D341Med (cell line): ENCODE measurements at regions not wholly inside any gene's neighbourhood (a gene's known extent, or its start where the extent isn't known, plus 50 kb on each side); places are given as distances from the start of the nearest gene placed in this dataset.

Experiments used
- DNase-seq: peaks from one replicate; pipeline ENCODE4 v3.0.0; 2012; ENCODE audit warnings: low spot score

DNA sequence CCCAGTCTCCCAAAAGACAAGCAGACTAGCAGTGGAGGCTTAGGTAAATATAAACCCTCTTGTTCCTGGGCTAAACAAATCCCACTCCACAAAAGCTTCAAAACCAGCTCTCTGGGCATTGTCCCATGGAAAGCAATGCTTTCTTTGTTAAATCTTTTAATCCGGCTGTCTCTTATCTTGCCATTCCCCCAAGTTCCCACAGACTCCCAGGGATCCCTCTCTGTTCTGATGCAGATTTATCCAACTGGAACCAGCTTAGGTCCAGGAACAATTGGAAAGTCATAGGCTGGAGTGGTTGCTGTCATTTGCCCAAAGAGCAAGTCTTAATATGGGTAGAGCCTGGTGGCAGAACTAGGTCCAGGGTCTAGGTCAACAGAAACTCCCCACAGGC lies 110.1 kb upstream of the ATP1A1 start:
- DNase-seq, result peak; percentile 43

DNA sequence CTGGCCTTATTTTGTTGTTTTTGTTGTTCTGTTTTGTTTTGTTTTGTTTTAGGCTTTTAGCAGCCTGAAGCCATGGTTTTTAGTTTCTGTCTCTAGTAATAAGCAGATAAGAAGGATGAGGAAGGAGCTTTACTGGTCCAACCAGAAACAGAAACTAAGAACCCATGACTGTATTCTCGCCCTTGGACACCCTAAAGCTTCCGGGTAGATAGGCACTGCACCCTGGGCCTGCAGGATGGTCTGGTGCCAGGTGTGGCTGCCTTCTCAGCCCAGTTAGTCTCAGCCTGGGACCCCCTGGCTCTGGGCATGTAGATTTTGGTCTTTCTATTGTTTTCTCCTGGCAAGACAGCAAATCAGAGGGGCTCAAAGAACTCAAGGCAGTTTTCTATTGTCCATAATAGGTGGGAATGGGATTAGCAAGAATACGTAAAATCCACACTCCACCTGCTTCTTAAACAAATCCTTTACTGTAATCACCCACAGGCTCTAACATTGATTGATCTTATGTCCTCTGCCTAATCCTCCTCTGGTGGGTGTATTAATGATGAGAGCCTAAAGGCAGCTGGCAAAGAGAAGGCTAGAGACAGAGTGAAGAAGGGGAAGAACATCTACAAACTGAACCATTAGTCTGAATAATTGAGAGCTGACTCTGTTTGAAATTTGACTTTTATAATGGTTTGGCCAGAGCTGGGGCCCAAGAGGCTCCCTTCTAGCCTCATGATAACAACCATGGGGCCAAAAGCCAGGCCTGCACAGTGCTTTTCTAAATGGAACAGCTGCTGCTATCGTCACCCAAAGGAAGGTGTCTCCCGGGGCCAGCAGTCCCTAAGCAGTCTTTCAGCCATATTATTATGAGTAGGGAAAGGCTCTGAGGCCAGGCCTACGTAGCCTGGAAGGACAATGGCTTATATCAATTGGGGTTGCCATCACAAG lies 106.8 kb upstream of the ATP1A1 start:
- peak; percentile 60 for DNase-seq

DNA sequence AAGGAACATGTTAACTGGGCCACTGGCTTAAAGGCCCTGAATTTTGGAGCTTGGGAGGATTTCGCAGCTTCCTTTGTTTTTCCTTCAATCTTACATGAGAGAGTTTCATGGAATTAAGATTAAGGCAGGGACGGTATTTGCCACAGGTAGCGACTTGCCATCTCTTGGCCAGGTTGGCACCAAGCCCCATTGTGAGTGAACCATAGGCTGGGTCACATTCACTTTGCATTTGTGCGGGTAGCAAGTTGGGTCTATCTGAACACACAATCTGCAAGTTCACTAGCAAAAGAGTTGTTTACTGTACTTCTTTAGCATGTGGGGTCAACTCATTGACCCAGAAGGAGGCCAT lies 106.2 kb upstream of the ATP1A1 start:
- no peak for DNase-seq

DNA sequence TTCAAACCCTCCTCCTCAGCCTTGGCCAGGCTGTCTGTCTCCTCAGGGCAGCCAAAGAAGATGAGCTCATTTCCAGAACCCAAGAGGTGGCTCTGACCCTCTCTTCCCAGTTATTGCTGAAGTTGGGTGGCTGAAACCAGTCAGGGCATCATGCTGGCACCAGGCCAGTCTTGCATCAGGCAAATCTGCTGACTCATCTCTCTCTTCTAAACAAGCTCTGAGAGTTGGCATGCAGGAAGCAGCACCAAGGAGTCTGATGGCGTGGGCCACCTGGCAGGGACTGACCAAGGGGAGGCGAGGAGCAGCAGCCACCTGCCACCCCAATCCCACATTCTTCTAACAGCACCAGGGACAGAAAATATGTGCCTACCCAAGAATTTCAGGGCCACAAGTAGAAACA lies 104.8 kb upstream of the ATP1A1 start:
- DNase-seq, result no peak

- DNase-seq, result no peak
Measured at GRCh38 chr1:116270316-116271057, 102.6 kb upstream of the ATP1A1 start.

DNA sequence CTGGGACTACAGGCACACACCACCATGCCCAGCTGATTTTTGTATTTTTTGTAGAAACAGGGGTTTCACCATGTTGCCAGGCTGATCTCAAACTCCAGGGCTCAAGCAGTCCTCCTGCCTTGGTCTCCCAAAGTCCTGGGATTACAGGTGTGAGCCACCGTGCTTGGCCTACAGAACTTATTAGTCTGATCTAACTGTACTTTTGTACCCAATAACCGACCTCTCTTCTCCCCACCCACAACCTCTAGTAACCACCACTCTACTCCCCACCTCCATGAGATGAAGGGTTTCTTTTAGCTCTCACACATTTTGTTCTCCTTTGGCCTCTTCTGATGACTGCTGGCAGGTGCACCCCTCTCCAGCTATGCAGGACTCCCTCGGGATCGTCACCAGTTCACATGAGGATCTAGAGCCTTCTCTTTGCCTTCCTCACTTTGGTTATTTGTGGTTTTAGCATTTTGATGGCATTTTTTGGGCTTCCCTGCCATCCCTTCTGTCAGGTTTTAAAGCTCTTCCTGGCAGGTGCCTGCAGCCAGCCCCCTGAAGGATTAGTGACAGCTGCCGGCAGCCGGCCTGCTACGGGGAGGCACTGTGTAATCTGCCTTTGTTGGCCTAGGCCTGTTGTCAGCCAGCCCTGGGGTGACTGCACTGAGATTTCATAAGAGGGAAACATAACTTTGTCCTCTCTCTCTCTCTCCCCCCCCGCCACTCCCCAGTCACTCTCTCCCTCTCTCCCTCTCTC lies 99.8 kb upstream of the ATP1A1 start:
- DNase-seq, result peak; percentile 85

DNA sequence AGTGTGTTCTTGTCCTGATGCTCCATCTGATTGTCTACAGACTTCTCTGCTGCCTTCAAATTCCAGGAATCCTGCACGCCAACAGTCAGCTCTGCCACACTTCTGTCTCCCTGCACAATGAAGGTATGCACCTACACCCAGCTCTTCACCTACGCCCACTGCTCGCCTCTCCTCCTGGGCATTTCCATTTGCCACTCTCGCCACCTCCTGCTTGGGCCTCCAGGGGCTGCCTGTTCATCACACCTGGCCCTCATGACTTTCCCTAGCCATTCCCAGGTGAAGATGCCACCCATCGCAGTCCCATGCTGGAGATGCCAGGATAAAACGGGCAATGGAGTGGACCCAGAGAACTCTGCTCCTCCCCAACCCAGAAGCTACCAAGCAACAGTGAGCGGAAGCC lies 96.5 kb upstream of the ATP1A1 start:
- DNase-seq, result no peak

DNA sequence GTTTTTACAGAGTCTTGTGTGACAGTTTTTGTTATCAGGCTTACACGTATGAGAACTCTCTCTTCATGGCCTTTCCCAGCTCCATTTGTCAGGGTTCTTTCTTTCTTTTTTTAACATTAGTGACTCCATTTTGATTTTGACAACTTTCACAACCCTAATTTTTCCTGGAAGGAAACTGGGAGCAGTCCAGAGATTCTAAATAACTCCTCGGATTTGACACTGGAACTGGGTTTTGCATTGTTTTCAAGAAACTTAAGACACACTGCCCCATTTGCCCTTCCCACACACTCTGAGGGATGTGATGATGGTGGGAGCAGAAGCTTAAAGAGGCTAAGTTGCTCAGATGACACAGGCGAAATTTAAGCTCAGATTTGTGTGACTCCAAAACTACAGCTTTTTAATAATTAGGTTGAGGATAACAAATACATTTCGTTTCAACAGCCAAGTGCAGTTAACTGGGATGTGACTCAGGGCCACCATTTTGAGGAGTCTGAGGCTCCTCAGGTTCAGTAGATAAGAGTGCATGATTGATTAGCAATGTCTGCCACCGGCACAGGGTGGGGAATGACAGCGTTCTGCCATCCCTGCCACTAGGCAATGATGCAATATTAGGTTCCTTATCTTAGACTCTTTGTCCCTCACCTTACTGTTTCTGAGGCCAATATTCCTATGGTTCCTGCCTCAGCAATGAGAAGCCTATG lies 95.1 kb upstream of the ATP1A1 start:
- DNase-seq, result no peak

GRCh38 chr1:116278541-116278866 lies 94.5 kb upstream of the ATP1A1 start:
- no peak for DNase-seq

GRCh38 chr1:116279715-116280114 lies 93.3 kb upstream of the ATP1A1 start:
- no peak for DNase-seq

GRCh38 chr1:116284819-116285390 lies 88.1 kb upstream of the ATP1A1 start:
- no peak for DNase-seq

DNA sequence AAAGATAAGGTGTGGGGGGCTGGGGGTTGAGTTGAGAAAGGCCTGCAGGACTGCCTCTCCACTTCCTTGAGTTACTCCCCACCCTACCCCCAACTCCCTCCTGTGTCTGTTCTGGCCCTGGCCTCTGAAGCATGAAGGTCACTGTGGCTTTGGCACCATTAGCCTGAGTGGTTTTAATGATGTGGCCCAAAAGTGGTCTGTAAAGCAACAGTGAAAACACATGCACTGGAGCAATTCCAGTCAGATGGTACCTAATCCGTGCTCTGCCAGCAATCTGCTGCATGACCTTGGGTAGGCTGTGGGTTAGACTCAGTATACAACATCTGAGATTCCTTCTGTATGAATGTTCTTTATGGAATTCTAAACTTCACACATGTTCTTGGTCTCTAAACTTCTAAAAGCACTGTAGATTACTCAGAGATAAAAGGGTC lies 86.5 kb upstream of the ATP1A1 start:
- DNase-seq, result no peak

DNA sequence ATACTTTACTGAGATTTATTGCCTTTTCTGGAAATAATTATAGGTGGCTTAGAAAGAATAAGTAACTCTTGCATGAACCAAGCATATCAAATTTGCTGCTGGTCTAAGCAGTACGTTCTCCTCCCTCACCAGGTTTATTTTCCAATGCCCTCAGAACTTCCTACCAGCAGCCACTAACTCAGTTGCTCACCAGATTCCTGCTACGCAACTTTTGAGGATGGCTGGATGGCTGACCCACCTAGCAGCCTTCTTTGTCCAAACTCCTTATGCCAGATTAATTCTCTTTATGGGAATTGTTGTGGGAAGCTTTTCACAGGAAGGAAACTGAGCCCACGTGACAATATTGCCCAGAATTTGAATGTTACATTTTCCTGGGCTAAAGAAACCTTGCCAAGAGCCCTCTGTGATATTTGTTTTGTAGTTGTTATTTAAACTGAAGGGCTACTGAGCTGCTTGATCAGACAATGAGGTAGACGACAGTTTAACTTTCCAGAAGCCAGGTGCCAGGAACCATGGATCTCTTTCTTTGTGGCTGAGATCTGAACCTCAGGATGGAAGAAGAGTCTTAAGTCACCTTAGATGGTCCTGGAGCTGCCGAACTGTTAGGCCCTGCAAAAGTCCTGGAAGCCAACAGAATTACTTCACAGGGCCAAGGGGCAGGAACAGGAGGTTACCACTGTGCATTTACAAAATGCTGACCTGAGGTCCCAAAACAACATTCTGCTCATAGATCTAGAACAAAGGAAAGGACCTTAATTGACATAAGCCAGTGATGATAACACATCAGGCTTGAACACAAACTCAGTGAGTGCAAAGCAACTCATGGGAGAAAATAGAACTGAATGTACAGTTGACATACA lies 85.5 kb upstream of the ATP1A1 start:
- no peak for DNase-seq

GRCh38 chr1:116288201-116288598 lies 84.8 kb upstream of the ATP1A1 start:
- DNase-seq, result no peak

GRCh38 chr1:116289193-116289592 lies 83.9 kb upstream of the ATP1A1 start:
- no peak for DNase-seq

- DNase-seq, result no peak
Measured at GRCh38 chr1:116290085-116290705, 82.8 kb upstream of the ATP1A1 start.

GRCh38 chr1:116291024-116291423 lies 82.0 kb upstream of the ATP1A1 start:
- no peak for DNase-seq

DNA sequence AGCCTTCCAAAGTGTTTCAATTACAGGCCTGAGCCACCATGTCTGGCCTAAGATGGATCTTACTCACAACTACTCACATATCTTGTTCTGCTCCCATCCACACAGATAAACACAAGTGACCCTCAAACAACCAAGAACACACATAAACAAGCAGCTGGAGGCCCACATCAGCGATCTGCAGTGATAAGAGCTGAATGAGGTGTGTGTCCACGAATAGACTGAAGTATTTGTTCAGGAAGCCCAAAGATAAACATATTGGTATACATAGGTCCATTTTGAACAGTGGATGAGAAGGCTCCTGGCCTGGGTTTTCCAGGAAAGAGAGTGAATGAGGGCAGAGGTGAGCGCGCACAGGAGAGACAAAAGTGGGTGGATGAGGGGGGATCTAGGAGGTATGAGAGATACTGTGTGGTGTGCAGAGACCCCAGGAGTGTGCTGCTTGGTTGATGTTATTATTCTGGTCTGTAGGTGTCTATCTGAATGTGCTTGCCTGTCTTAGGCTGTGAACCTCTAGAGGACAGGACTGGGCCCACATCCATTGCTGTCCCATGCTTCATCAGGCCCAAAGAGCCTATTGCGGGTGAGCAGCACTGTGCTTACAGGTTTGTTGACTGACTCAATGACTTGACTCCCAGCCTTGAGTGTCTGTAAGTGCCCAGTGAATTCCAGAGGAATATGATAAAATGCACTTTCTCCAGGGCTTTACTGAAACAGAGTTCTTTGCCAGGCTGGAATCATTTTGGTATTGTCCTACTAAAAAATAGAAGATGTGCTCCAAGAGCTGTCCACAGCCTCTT lies 79.9 kb upstream of the ATP1A1 start:
- DNase-seq, result no peak

GRCh38 chr1:116297495-116298212 lies 75.4 kb upstream of the ATP1A1 start:
- DNase-seq, result no peak
